PC-3 (cell line): ENCODE measurements at regions not wholly inside any gene's neighbourhood (a gene's known extent, or its start where the extent isn't known, plus 50 kb on each side); places are given as distances from the start of the nearest gene placed in this dataset.
A peak's percentile ranks its signal among the peaks of the same experiment; 100 is the strongest.

Source experiments
- ATAC-seq: fragments of 200-7000 bp; cut with Tn5 transposase; 2 replicates; pipeline ENCODE4 v1.9.1; 2020; ENCODE audit warnings: mild to moderate bottlenecking, moderate library complexity
- BruUV-seq: library from RNA; stranded (reverse); fragments of 400-500 nt; replicated peaks from 2 replicates; lab custom pipeline; 2021; lab: Mats Ljungman, UMichigan
- CTCF ChIA-PET: fragments of 300-600 bp; sonication (Branson Sonifier 250); formaldehyde crosslinking; loops from one replicate; lab custom pipeline; 2022; ENCODE audit warnings: antibody characterized with exemption; lab: Charles Lee
- POLR2A ChIA-PET: fragments of 300-600 bp; sonication (Branson Sonifier 250); formaldehyde crosslinking; loops from one replicate; lab custom pipeline; 2022; ENCODE audit warnings: antibody characterized with exemption; ENCODE audit not compliant: unreplicated experiment; lab: Charles Lee
- DNase-seq: peaks from one replicate; pipeline ENCODE4 v3.0.0-alpha.2; 2015
- H2AFZ ChIP-seq: fragments of 300-600 bp; sonication (generic); 2 replicates; pipeline ENCODE4 v1.6.0; 2016; ENCODE audit warnings: antibody characterized with exemption, low read length
- H3F3A ChIP-seq: fragments of 300-600 bp; sonication (generic); one replicate; pipeline ENCODE4 v1.6.0; 2017; ENCODE audit warnings: antibody characterized with exemption, low read length, control low read depth, mild to moderate bottlenecking; ENCODE audit not compliant: unreplicated experiment
- H3K27ac ChIP-seq: fragments of 300-600 bp; sonication (generic); 2 replicates; pipeline ENCODE4 v1.5.1; 2016; ENCODE audit warnings: mild to moderate bottlenecking, low read length
- H3K27me3 ChIP-seq: fragments of 300-600 bp; sonication (generic); 2 replicates; pipeline ENCODE4 v1.6.1; 2016; ENCODE audit warnings: low read length, mixed read lengths
- H3K36me3 ChIP-seq: fragments of 300-600 bp; sonication (generic); 2 replicates; pipeline ENCODE4 v1.6.1; 2016; ENCODE audit warnings: low read depth, mixed run types, low read length, mixed read lengths
- H3K4me1 ChIP-seq: fragments of 300-600 bp; sonication (generic); 2 replicates; pipeline ENCODE4 v1.5.1; 2016; ENCODE audit warnings: low read length; ENCODE audit not compliant: insufficient read depth
- H3K4me2 ChIP-seq: fragments of 300-600 bp; sonication (generic); 2 replicates; pipeline ENCODE4 v1.6.0; 2016; ENCODE audit warnings: low read length
- H3K4me3 ChIP-seq: fragments of 300-600 bp; sonication (generic); 2 replicates; pipeline ENCODE4 v1.5.1; 2016; ENCODE audit warnings: mild to moderate bottlenecking, low read length, mixed read lengths
- H3K79me2 ChIP-seq: fragments of 300-600 bp; sonication (generic); 2 replicates; pipeline ENCODE4 v1.6.1; 2017; ENCODE audit warnings: low read length, mixed read lengths
- H3K9ac ChIP-seq: fragments of 300-600 bp; sonication (generic); 2 replicates; pipeline ENCODE4 v1.6.0; 2016; ENCODE audit warnings: mild to moderate bottlenecking, low read length
- H3K9me2 ChIP-seq: fragments of 300-600 bp; sonication (generic); replicated peaks from 2 replicates; pipeline ENCODE4 v1.6.1; 2016; ENCODE audit warnings: mixed run types, low read length, mixed read lengths
- H3K9me3 ChIP-seq: fragments of 300-600 bp; sonication (generic); 2 replicates; pipeline ENCODE4 v1.6.1; 2016; ENCODE audit warnings: low read length, mixed read lengths
- H4K20me1 ChIP-seq: fragments of 300-600 bp; sonication (generic); 2 replicates; pipeline ENCODE4 v1.6.1; 2016; ENCODE audit warnings: low read length, mixed read lengths
- CTCF ChIP-seq: fragments of 300-600 bp; sonication (generic); conservative IDR thresholded peaks from 2 replicates; pipeline ENCODE4 v1.5.1; 2017; ENCODE audit warnings: antibody characterized with exemption, low read depth, mild to moderate bottlenecking, low read length
- EZH2 ChIP-seq: fragments of 300-600 bp; sonication (generic); IDR thresholded peaks from one replicate; pipeline ENCODE4 v1.6.1; 2017; ENCODE audit warnings: antibody characterized with exemption, mild to moderate bottlenecking, low read length; ENCODE audit not compliant: unreplicated experiment
- EZH2phosphoT487 ChIP-seq: fragments of 300-600 bp; sonication (generic); IDR thresholded peaks from 2 replicates; pipeline ENCODE4 v1.6.1; 2018; ENCODE audit warnings: mild to moderate bottlenecking, antibody characterized with exemption, low read length, borderline replicate concordance
- intact Hi-C: fragments of 100-400 bp; cut with micrococcal nuclease; formaldehyde crosslinking; loops from 2 replicates; pipeline ENCODE4 v1.9.0; 2023

DNA sequence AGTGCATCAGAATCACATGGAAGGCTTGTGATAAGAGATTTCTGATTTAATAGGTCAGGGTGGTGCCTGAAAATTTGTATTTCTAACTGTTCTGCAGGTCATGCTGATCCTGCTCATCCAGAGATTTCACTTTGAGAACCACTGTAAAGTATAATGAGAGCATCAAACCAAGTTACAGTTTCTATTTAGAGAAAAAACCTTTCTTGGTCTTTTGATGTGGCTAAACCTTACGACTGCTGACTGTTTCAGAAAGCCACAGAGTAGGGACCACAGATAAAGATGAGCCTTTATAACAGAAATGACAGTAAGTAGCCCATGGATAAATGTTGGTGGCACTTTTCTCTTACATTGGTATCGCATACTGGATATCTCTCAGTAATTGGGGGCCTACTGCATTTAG, 109.4 kb upstream of the FANCL start:
- CTCF ChIA-PET: no interaction called here
- no TSS peak for BruUV-seq

DNA sequence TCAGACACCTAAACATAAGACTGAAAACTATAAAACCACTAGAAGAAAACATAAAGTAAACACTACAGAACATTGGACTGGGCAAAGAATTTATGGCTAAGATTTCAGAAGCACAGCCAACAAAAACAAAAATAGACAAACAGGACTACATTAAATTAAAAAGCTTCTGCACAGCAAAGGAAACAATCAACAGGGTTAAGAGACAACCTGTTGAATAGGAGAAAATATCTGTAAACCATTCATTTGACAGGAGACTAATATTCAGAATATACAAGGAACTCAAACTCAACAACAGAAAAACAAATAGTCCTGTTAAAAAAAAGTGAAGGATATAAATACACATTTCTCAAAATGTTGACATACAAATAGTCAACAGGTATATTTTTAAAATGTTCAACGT, 106.7 kb upstream of the FANCL start:
- Histone ChIP-seq H3K4me2 (no peak overlapping the region), H3K27ac (no peak overlapping the region), H3F3A (no peaks in the 10 kb centered on the region), H4K20me1 (no peaks in the 10 kb centered on the region), H3K36me3 (no peaks in the 10 kb centered on the region), H3K9me3 (no peaks in the 10 kb centered on the region), H3K27me3 (no peaks in the 10 kb centered on the region), H2AFZ (no peak overlapping the region), H3K9me2 (no peaks in the 10 kb centered on the region), H3K4me3 (no peak overlapping the region), H3K79me2 (no peaks in the 10 kb centered on the region), H3K4me1 (no peaks in the 10 kb centered on the region), H3K9ac (no peak overlapping the region)
- ChIA-PET CTCF (no interaction called here), POLR2A (no interaction called here)
- TF ChIP-seq CTCF (no peak), EZH2 (no peak), EZH2phosphoT487 (no peak)
- DNase-seq: no peak
- ATAC-seq: no peak
- intact Hi-C loops: no loop called here
- BruUV-seq: no TSS peak

More for the DNA sequence above, 109.4 kb upstream of the FANCL start:
- no peaks in the 10 kb centered on the region for H4K20me1 ChIP-seq
- H3K4me3 ChIP-seq: no peak overlapping the region
- no peak for DNase-seq
- no peak for ATAC-seq
- no peaks in the 10 kb centered on the region for H3K27me3 ChIP-seq
- POLR2A ChIA-PET: no interaction called here
- TF ChIP-seq EZH2 (no peak), EZH2phosphoT487 (no peak), CTCF (no peak)
- no peaks in the 10 kb centered on the region for H3K36me3 ChIP-seq
- H3K4me1 ChIP-seq: no peaks in the 10 kb centered on the region
- intact Hi-C loops: loop anchor here (10.0 kb wide), 1 partner anchor 214 kb away; no protein-coding TSS in a partner anchor
- no peaks in the 10 kb centered on the region for H3K9me3 ChIP-seq
- H3K9me2 ChIP-seq: no peaks in the 10 kb centered on the region
- no peaks in the 10 kb centered on the region for H3F3A ChIP-seq
- no peak overlapping the region for H3K4me2 ChIP-seq
- H3K27ac ChIP-seq: no peak overlapping the region
- no peak overlapping the region for H2AFZ ChIP-seq
- H3K9ac ChIP-seq: no peak overlapping the region
- H3K79me2 ChIP-seq: no peaks in the 10 kb centered on the region

GRCh38 chr2:58341047-58341446, 99.9 kb upstream of the FANCL start:
- no peak overlapping the region for H3K4me2 ChIP-seq
- H4K20me1 ChIP-seq: no peaks in the 10 kb centered on the region
- no peak for ATAC-seq
- no peaks in the 10 kb centered on the region for H3K9me2 ChIP-seq
- intact Hi-C loops: no loop called here
- no peaks in the 10 kb centered on the region for H3K27me3 ChIP-seq
- no peak overlapping the region for H3K4me3 ChIP-seq
- H3K36me3 ChIP-seq: no peaks in the 10 kb centered on the region
- H3K79me2 ChIP-seq: no peaks in the 10 kb centered on the region
- ChIA-PET POLR2A (no interaction called here), CTCF (no interaction called here)
- DNase-seq: no peak
- no TSS peak for BruUV-seq
- peaks cover 12% of the 10 kb centered on the region for H3F3A ChIP-seq
- H2AFZ ChIP-seq: no peak overlapping the region
- no peaks in the 10 kb centered on the region for H3K9me3 ChIP-seq
- TF ChIP-seq EZH2 (no peak), CTCF (peak; percentile 16; the same call in 1 of the 2 replicates), EZH2phosphoT487 (no peak)
- no peak overlapping the region for H3K27ac ChIP-seq
- no peak overlapping the region for H3K9ac ChIP-seq
- peaks cover 25% of the 10 kb centered on the region for H3K4me1 ChIP-seq
